ENCODE measurements at regions not wholly inside any gene's neighbourhood (a gene's known extent, or its start where the extent isn't known, plus 50 kb on each side); places are given as distances from the start of the nearest gene placed in this dataset.

DNA sequence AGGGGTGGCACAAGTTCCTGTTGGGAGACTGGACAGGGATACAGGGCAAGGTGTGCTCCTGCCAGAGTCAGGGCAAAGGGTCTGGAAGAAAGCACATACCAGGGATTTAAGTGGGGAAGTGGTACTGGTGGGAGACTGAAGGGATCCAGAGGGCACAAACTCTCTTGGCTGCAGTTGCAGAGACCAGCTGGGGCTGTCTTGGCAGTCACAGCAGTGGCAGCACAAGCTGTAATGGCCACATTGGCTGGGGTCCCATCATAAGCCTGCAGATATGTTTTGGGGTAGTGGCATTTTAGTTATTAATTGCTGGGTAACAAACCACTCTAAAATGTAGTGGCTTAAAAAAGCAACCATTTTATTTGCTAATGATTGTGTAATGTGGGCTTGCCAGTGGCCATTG, 492.2 kb downstream of the ENC1 start:
- H3K9me3 Mint-ChIP-seq = no peaks in the 10 kb centered on the region
- no peaks in the 10 kb centered on the region for H3K36me3 Mint-ChIP-seq
- no peaks in the 10 kb centered on the region for H3K4me1 Mint-ChIP-seq
- H3K4me3 Mint-ChIP-seq = no peak overlapping the region
- peaks cover 6% of the 10 kb centered on the region for H3K27me3 Mint-ChIP-seq
- no peak overlapping the region for H3K27ac Mint-ChIP-seq

DNA sequence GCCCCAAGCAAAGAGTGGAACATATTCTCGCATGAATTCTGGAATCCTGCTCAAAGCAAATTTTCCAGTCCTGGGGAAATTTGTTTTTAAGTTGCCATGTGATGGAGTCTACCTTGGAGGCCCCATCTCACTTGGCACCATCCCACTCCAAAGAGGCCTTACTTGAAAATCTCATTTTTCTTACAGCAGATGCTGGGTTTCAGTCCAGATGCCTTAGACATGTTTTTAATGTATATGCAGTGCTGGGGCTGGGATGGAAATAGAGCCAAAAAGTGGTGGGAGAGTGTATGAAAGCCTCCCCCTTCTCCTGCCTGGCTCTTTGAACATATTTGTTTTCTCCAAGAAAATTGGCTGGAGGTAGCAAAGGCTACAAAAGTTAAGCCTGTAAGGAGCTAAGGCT, 493.7 kb downstream of the ENC1 start:
- Mint-ChIP-seq H3K4me3 (no peak overlapping the region), H3K36me3 (no peaks in the 10 kb centered on the region)

DNA sequence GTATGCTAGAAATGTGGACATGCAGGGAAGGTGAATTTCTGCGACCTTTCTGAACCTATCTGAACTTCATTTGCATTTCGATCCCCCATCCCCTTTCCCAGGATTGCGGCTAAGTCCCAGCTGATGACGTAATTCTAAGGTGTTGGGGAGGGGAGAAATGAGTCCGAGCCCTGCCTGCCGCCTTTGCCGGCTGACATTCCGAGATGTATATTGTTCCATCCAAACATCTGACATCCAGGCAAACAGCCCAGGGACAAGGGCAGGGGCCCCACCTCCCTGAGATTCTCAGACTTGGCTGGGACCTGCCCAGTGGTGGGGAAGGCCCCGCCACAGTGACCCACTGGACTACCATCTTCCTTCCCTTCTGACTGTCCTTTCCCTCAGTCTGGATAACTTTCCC, 494.6 kb downstream of the ENC1 start:
- Mint-ChIP-seq H3K4me1 (no peaks in the 10 kb centered on the region), H3K9me3 (no peaks in the 10 kb centered on the region), H3K27ac (no peak overlapping the region), H3K36me3 (no peaks in the 10 kb centered on the region), H3K27me3 (peaks cover 7% of the 10 kb centered on the region), H3K4me3 (no peak overlapping the region)

More for the DNA sequence above, 493.7 kb downstream of the ENC1 start:
- peaks cover 7% of the 10 kb centered on the region for H3K27me3 Mint-ChIP-seq
- no peak overlapping the region for H3K27ac Mint-ChIP-seq
- no peaks in the 10 kb centered on the region for H3K4me1 Mint-ChIP-seq
- H3K9me3 Mint-ChIP-seq = no peaks in the 10 kb centered on the region

DNA sequence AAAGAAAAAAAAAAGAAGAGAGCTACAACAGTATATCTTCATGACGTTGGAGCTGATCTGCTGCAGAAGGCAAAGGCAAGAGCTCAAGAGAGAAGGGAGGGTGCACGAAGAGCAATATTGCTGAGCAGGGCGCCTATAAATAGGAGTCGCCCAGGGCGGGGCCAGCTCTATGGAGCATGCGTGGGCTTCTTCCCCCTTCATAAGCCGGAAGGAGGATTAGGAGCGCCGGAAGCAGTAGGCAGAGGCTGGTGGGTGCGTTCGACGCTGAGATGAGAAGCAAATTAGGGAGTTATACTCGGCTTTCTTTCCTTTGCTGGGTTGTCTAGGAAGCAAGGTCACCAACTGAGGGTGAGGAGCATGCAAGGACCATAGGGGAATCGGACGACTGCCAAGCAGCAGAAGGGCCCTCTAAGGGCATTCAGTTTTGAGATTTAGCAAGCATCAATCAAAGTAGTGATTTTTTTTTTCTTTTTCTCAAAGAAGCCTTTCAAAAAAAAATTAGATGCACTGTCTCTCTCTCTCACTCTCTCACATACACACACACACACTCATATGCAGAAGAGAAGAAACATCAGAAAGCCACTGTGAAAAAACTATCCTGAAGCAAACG, 496.7 kb downstream of the ENC1 start:
- H3K36me3 Mint-ChIP-seq = no peaks in the 10 kb centered on the region
- H3K4me3 Mint-ChIP-seq = no peak overlapping the region
- peaks cover 5% of the 10 kb centered on the region for H3K27me3 Mint-ChIP-seq
- no peaks in the 10 kb centered on the region for H3K4me1 Mint-ChIP-seq
- H3K27ac Mint-ChIP-seq = no peak overlapping the region
- H3K9me3 Mint-ChIP-seq = no peaks in the 10 kb centered on the region

GRCh38 chr5:74143151-74143550, 497.4 kb downstream of the ENC1 start:
- H3K4me3 Mint-ChIP-seq = no peak overlapping the region
- no peaks in the 10 kb centered on the region for H3K9me3 Mint-ChIP-seq
- H3K36me3 Mint-ChIP-seq = no peaks in the 10 kb centered on the region
- H3K27ac Mint-ChIP-seq = no peak overlapping the region
- no peaks in the 10 kb centered on the region for H3K4me1 Mint-ChIP-seq
- peaks cover 6% of the 10 kb centered on the region for H3K27me3 Mint-ChIP-seq

- Mint-ChIP-seq H3K9me3 (no peaks in the 10 kb centered on the region), H3K27me3 (peaks cover 6% of the 10 kb centered on the region), H3K4me3 (no peak overlapping the region)
These were observed 499.5 kb downstream of the ENC1 start for GRCh38 chr5:74141053-74141452.

GRCh38 chr5:74140409-74140808, 500.1 kb downstream of the ENC1 start:
- no peak overlapping the region for H3K4me3 Mint-ChIP-seq
- no peak overlapping the region for H3K27ac Mint-ChIP-seq
- no peaks in the 10 kb centered on the region for H3K4me1 Mint-ChIP-seq
- H3K9me3 Mint-ChIP-seq = no peaks in the 10 kb centered on the region
- H3K27me3 Mint-ChIP-seq = peaks cover 6% of the 10 kb centered on the region
- no peaks in the 10 kb centered on the region for H3K36me3 Mint-ChIP-seq

More at GRCh38 chr5:74141053-74141452, 499.5 kb downstream of the ENC1 start:
- Mint-ChIP-seq H3K27ac (no peak overlapping the region), H3K36me3 (no peaks in the 10 kb centered on the region), H3K4me1 (no peaks in the 10 kb centered on the region)

- H3K36me3 Mint-ChIP-seq = no peaks in the 10 kb centered on the region
- H3K27ac Mint-ChIP-seq = no peak overlapping the region
- no peaks in the 10 kb centered on the region for H3K9me3 Mint-ChIP-seq
- no peaks in the 10 kb centered on the region for H3K4me1 Mint-ChIP-seq
- H3K27me3 Mint-ChIP-seq = peaks cover 6% of the 10 kb centered on the region
- H3K4me3 Mint-ChIP-seq = no peak overlapping the region
These were observed 500.9 kb downstream of the ENC1 start for GRCh38 chr5:74139589-74139988.

DNA sequence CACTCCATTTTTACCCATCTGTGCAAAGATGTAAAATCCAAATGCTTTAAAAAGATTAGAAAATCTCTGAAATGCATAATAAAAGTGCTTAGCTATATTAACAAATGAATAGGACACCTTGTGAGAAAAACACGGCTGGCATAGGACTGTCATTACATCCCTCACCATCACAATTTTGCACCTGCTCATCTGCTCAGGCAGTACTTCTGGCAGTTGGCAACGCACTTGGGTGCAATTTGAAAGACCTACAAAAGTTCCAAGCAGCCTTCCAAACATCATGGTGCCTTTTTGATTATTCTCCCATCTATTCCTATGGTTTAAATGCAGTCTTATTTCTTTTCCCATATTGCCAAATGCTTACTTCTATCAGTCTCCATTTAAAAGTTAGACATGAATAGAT, 501.8 kb downstream of the ENC1 start:
- H3K4me1 Mint-ChIP-seq = no peaks in the 10 kb centered on the region
- H3K36me3 Mint-ChIP-seq = no peaks in the 10 kb centered on the region
- no peak overlapping the region for H3K27ac Mint-ChIP-seq
- peaks cover 4% of the 10 kb centered on the region for H3K27me3 Mint-ChIP-seq
- H3K4me3 Mint-ChIP-seq = no peak overlapping the region
- H3K9me3 Mint-ChIP-seq = no peaks in the 10 kb centered on the region

DNA sequence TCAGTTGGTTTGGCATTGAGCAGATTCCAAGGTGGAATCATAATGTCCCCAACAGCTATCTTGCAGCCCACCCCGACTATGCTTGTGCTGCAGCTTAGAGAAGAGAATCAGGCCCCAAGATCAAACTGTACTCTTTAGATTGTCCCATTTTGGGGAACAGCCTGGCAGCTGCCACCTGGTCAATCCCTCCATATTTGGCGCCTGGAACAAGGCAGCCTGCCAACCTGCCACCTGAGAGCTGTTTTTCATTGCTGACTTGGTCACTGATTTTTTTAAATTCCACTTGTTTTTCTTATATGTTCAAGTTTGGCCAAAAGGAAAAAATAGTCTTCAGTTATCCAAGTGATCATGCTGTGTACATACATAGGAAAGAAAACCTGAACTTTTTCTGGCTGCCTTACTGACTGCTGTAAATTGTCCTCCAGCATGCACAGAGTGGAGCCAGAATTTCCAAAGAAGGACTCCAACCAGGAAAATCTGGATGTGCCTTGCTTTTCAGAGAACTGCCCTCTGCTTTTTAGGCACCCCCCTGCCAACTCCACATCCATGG, 504.2 kb downstream of the ENC1 start:
- H3K4me3 Mint-ChIP-seq = no peak overlapping the region
- H3K27ac Mint-ChIP-seq = no peak overlapping the region
- no peaks in the 10 kb centered on the region for H3K9me3 Mint-ChIP-seq
- peaks cover 7% of the 10 kb centered on the region for H3K27me3 Mint-ChIP-seq
- no peaks in the 10 kb centered on the region for H3K36me3 Mint-ChIP-seq
- no peaks in the 10 kb centered on the region for H3K4me1 Mint-ChIP-seq

DNA sequence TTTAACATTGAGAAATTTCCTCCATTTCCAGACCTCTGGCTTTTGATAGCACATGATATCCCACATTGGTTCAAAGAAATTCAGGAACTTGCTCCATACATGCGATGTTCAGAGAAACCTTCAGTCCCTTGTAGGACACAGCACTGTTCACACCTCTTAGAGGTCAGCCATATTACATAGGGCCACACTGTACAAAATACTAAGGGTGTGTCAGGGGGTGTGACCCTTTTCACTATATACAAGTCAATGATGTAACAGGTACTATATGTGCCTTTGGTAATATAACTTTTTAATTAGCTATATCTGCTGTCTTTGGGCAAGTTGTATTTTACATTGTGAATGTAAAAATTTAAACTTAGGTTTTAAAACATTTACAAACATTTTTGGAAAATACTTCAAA, 505.5 kb downstream of the ENC1 start:
- H3K27ac Mint-ChIP-seq = no peak overlapping the region
- H3K36me3 Mint-ChIP-seq = no peaks in the 10 kb centered on the region
- H3K27me3 Mint-ChIP-seq = peaks cover 7% of the 10 kb centered on the region

DNA sequence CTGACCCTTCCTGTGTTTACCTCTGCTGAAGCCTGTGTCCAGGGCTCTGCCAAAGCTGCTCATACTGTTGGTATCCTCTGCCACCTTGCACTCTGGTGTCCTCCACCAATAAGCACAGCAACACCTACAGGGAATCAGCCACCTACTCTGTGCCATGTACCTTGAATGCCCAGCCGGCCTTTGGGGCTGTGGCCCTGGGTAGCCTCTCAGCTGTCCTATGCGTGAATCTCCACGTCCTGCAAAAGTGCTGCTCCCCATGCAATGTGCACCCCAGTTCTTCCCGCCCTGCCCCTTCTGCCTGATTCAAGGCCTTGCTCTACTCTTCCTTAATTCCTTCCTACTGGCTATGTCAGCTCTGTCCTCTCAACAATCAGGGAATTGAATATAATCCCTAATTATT, 506.5 kb downstream of the ARHGEF28 start:
- Mint-ChIP-seq H3K4me3 (no peak overlapping the region), H3K36me3 (no peaks in the 10 kb centered on the region), H3K27me3 (peaks cover 6% of the 10 kb centered on the region), H3K4me1 (no peaks in the 10 kb centered on the region), H3K27ac (no peak overlapping the region), H3K9me3 (no peaks in the 10 kb centered on the region)

More for the DNA sequence above, 505.5 kb downstream of the ENC1 start:
- H3K4me3 Mint-ChIP-seq = no peak overlapping the region
- H3K4me1 Mint-ChIP-seq = no peaks in the 10 kb centered on the region
- H3K9me3 Mint-ChIP-seq = no peaks in the 10 kb centered on the region

DNA sequence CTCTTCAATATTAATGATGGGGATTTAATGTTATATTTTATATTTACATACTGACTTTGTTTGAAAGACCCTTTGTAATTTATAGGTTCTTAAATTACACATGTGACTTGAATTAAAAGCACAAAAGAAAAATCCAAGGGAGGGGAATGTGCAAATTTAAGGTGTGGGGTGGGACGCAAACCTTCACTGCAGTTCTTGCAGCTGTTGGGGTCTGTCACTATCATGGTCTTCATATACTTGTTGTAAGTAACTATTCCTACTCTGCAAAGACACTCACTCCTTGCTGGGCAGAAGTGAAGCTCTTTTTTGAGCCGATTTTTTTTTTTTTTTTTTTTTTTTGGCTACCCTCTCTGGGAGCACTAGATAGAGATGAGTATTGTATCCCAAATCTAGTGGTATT, 505.3 kb downstream of the ARHGEF28 start:
- H3K4me1 Mint-ChIP-seq = no peaks in the 10 kb centered on the region
- H3K36me3 Mint-ChIP-seq = no peaks in the 10 kb centered on the region
- peaks cover 6% of the 10 kb centered on the region for H3K27me3 Mint-ChIP-seq
- H3K27ac Mint-ChIP-seq = no peak overlapping the region
- H3K4me3 Mint-ChIP-seq = no peak overlapping the region
- no peaks in the 10 kb centered on the region for H3K9me3 Mint-ChIP-seq

DNA sequence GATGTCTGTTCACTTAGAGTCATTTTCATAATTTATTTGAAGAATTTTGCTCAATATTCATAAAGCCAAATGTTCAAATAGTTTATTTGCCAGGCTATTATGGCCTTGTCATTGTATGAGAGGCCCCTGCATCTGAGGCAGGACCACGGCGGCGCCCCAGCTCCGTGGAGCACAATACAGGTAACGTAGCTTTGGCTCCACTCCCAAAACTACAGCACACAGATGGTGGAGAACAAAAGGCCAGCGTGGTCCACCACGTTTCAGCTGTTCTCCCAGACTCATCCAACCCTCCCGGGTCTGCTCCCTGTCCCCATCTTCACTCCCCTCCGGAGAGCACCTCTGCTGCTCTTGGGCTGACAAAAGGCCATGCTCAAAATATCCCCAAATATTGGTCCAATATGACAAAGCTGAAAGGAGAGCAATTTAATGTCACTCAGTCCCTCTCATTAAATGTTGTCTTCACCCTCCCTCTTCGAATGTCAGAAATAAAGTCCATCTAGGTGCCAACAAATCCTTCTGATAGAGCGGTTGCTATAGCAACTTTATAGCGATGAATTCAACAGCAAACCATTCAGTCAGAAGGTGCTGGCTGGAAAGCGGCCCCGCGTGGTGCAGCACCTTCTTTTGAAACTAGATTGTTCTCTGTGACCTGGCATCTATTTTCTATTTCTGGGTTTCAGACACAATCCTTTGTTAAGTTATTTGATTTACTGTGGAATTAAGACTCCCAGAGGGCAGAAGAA, 504.3 kb downstream of the ARHGEF28 start:
- H3K9me3 Mint-ChIP-seq = no peaks in the 10 kb centered on the region
- no peak overlapping the region for H3K27ac Mint-ChIP-seq
- no peaks in the 10 kb centered on the region for H3K36me3 Mint-ChIP-seq
- H3K4me3 Mint-ChIP-seq = no peak overlapping the region
- H3K27me3 Mint-ChIP-seq = peaks cover 6% of the 10 kb centered on the region
- H3K4me1 Mint-ChIP-seq = no peaks in the 10 kb centered on the region

GRCh38 chr5:74127381-74128320, 501.7 kb downstream of the ARHGEF28 start:
- no peaks in the 10 kb centered on the region for H3K9me3 Mint-ChIP-seq
- H3K36me3 Mint-ChIP-seq = no peaks in the 10 kb centered on the region
- H3K27ac Mint-ChIP-seq = no peak overlapping the region
- H3K4me1 Mint-ChIP-seq = no peaks in the 10 kb centered on the region
- no peak overlapping the region for H3K4me3 Mint-ChIP-seq
- peaks cover 1% of the 10 kb centered on the region for H3K27me3 Mint-ChIP-seq
